ENCODE measurements at regions not wholly inside any gene's neighbourhood (a gene's known extent, or its start where the extent isn't known, plus 50 kb on each side); places are given as distances from the start of the nearest gene placed in this dataset.

- Mint-ChIP-seq H3K9me3 (ENCODE audit: low read depth) (no peaks in the 10 kb centered on the region), H3K27ac (no peak overlapping the region), H3K36me3 (ENCODE audit: low read depth) (no peaks in the 10 kb centered on the region), H3K4me3 (no peak overlapping the region), H3K27me3 (no peaks in the 10 kb centered on the region), H3K4me1 (no peaks in the 10 kb centered on the region)
- intact Hi-C loops (cut with DNase I, micrococcal nuclease), result no loop called here
- DNase-seq (no peak), ATAC-seq (no peak)
- ChIA-PET POLR2A (no interaction called here), CTCF (no interaction called here)
These were observed 65.2 kb upstream of the SLC7A11 start for GRCh38 chr4:138307319-138307718.

GRCh38 chr4:138305050-138305449, 62.9 kb upstream of the SLC7A11 start:
- no peak overlapping the region for H3K4me3 Mint-ChIP-seq
- DNase-seq, result no peak
- H3K27ac Mint-ChIP-seq, result no peak overlapping the region
- ChIA-PET CTCF (no interaction called here), POLR2A (no interaction called here)
- H3K4me1 Mint-ChIP-seq, result no peaks in the 10 kb centered on the region
- H3K9me3 Mint-ChIP-seq (ENCODE audit: low read depth), result no peaks in the 10 kb centered on the region
- intact Hi-C loops (cut with DNase I, micrococcal nuclease), result no loop called here
- H3K27me3 Mint-ChIP-seq, result no peaks in the 10 kb centered on the region
- ATAC-seq, result no peak
- H3K36me3 Mint-ChIP-seq (ENCODE audit: low read depth), result no peaks in the 10 kb centered on the region

GRCh38 chr4:138301536-138301935, 59.4 kb upstream of the SLC7A11 start:
- ChIA-PET CTCF (no interaction called here), POLR2A (no interaction called here)
- Mint-ChIP-seq H3K4me1 (no peaks in the 10 kb centered on the region), H3K27ac (no peak overlapping the region), H3K9me3 (ENCODE audit: low read depth) (no peaks in the 10 kb centered on the region), H3K27me3 (peaks cover 2% of the 10 kb centered on the region), H3K36me3 (ENCODE audit: low read depth) (no peaks in the 10 kb centered on the region), H3K4me3 (no peak overlapping the region)
- intact Hi-C loops (cut with DNase I, micrococcal nuclease), result no loop called here
- DNase-seq, result no peak
- ATAC-seq, result no peak

- no peak overlapping the region for H3K4me3 Mint-ChIP-seq
- H3K4me1 Mint-ChIP-seq, result no peaks in the 10 kb centered on the region
- H3K36me3 Mint-ChIP-seq (ENCODE audit: low read depth), result no peaks in the 10 kb centered on the region
- no peaks in the 10 kb centered on the region for H3K9me3 Mint-ChIP-seq (ENCODE audit: low read depth)
- CTCF ChIA-PET, result no interaction called here
- POLR2A ChIA-PET, result no interaction called here
- intact Hi-C loops (cut with DNase I, micrococcal nuclease), result no loop called here
- no peak for ATAC-seq
- DNase-seq, result no peak
- H3K27ac Mint-ChIP-seq, result no peak overlapping the region
- peaks cover 2% of the 10 kb centered on the region for H3K27me3 Mint-ChIP-seq
These were observed 58.5 kb upstream of the SLC7A11 start for GRCh38 chr4:138300616-138301015.

GRCh38 chr4:138299881-138300280, 57.7 kb upstream of the SLC7A11 start:
- Mint-ChIP-seq H3K4me3 (no peak overlapping the region), H3K4me1 (no peaks in the 10 kb centered on the region), H3K36me3 (ENCODE audit: low read depth) (no peaks in the 10 kb centered on the region), H3K27me3 (peaks cover 2% of the 10 kb centered on the region), H3K27ac (no peak overlapping the region), H3K9me3 (ENCODE audit: low read depth) (no peaks in the 10 kb centered on the region)
- ChIA-PET CTCF (no interaction called here), POLR2A (no interaction called here)
- ATAC-seq (no peak), DNase-seq (no peak)
- intact Hi-C loops (cut with DNase I, micrococcal nuclease), result no loop called here

GRCh38 chr4:138298866-138299265, 56.7 kb upstream of the SLC7A11 start:
- ChIA-PET POLR2A (no interaction called here), CTCF (no interaction called here)
- H3K27me3 Mint-ChIP-seq, result peaks cover 2% of the 10 kb centered on the region
- H3K9me3 Mint-ChIP-seq (ENCODE audit: low read depth), result no peaks in the 10 kb centered on the region
- no peak for ATAC-seq
- H3K27ac Mint-ChIP-seq, result no peak overlapping the region
- H3K4me1 Mint-ChIP-seq, result no peaks in the 10 kb centered on the region
- DNase-seq, result no peak
- H3K36me3 Mint-ChIP-seq (ENCODE audit: low read depth), result no peaks in the 10 kb centered on the region
- no peak overlapping the region for H3K4me3 Mint-ChIP-seq
- intact Hi-C loops (cut with DNase I, micrococcal nuclease), result no loop called here

- POLR2A ChIA-PET, result no interaction called here
- H3K4me1 Mint-ChIP-seq, result no peaks in the 10 kb centered on the region
- peaks cover 3% of the 10 kb centered on the region for H3K27me3 Mint-ChIP-seq
- H3K36me3 Mint-ChIP-seq (ENCODE audit: low read depth), result no peaks in the 10 kb centered on the region
- H3K27ac Mint-ChIP-seq, result no peak overlapping the region
- no peak for DNase-seq
- no peaks in the 10 kb centered on the region for H3K9me3 Mint-ChIP-seq (ENCODE audit: low read depth)
- intact Hi-C loops (cut with DNase I, micrococcal nuclease), result no loop called here
- no peak for ATAC-seq
- CTCF ChIA-PET, result no interaction called here
- no peak overlapping the region for H3K4me3 Mint-ChIP-seq
These were observed 56.3 kb upstream of the SLC7A11 start for GRCh38 chr4:138298431-138298830.

GRCh38 chr4:138297743-138298405, 55.7 kb upstream of the SLC7A11 start:
- intact Hi-C loops (cut with DNase I, micrococcal nuclease), result no loop called here
- Mint-ChIP-seq H3K27ac (no peak overlapping the region), H3K36me3 (ENCODE audit: low read depth) (no peaks in the 10 kb centered on the region), H3K27me3 (peaks cover 3% of the 10 kb centered on the region), H3K4me1 (no peaks in the 10 kb centered on the region), H3K4me3 (no peak overlapping the region), H3K9me3 (ENCODE audit: low read depth) (no peaks in the 10 kb centered on the region)
- no peak for ATAC-seq
- ChIA-PET CTCF (no interaction called here), POLR2A (no interaction called here)
- DNase-seq, result no peak

- ChIA-PET CTCF (interaction anchor here (0.8 kb wide), 1 partner anchor 33 kb away, joined by 3 read pairs; no protein-coding TSS in a partner anchor), POLR2A (no interaction called here)
- H3K36me3 Mint-ChIP-seq (ENCODE audit: low read depth), result no peaks in the 10 kb centered on the region
- H3K4me1 Mint-ChIP-seq, result no peaks in the 10 kb centered on the region
- no peak overlapping the region for H3K27ac Mint-ChIP-seq
- intact Hi-C loops (cut with DNase I, micrococcal nuclease), result no loop called here
- H3K27me3 Mint-ChIP-seq, result peaks cover 2% of the 10 kb centered on the region
- no peak overlapping the region for H3K4me3 Mint-ChIP-seq
- ATAC-seq (no peak), DNase-seq (no peak)
- no peaks in the 10 kb centered on the region for H3K9me3 Mint-ChIP-seq (ENCODE audit: low read depth)
These were observed 50.2 kb upstream of the SLC7A11 start for GRCh38 chr4:138292321-138292720.
